ENCODE measurements at regions not wholly inside any gene's neighbourhood (a gene's known extent, or its start where the extent isn't known, plus 50 kb on each side); places are given as distances from the start of the nearest gene placed in this dataset.
"Not testable (repeated sequence)": the region's sequence is repeated elsewhere in the genome, so short reads cannot be mapped to it uniquely, and the experiment has no call there.

- H3K4me1 ChIP-seq (ENCODE audit: insufficient read depth, low read length); ATAC-seq; H2AFZ ChIP-seq (ENCODE audit: low read length); BruUV-seq (replicated peaks); H3K4me3 ChIP-seq (replicated peaks in 1 of 3; ENCODE audit: insufficient read depth in 1 of 3, low read depth in 2 of 3, low read length in 3 of 3); H3K79me2 ChIP-seq (ENCODE audit: insufficient read depth, low read length); intact Hi-C loops (cut with micrococcal nuclease; ENCODE audit: unreplicated experiment); CTCF ChIA-PET (ENCODE audit: low intra/inter-chr PET ratio, low total read pairs); H3K36me3 ChIP-seq (replicated peaks in 1 of 2; ENCODE audit: control insufficient read depth in 1 of 2, insufficient read depth in 2 of 2, low read length in 2 of 2); H3K27ac ChIP-seq (ENCODE audit: extremely low read length, insufficient read depth, low read length); FAIRE-seq; H3K9me3 ChIP-seq (ENCODE audit: low read length); H3K9ac ChIP-seq (ENCODE audit: insufficient read depth, low read depth, low read length); in situ Hi-C loops (cut with HindIII; ENCODE audit: extremely low pct_ligation_motif_present, low pct_unique_long_range_greater_than_20kb); H3K4me2 ChIP-seq (ENCODE audit: low read depth, low read length); POLR2A ChIA-PET; H3K27me3 ChIP-seq (ENCODE audit: control insufficient read depth in 1 of 2, insufficient read depth in 2 of 2, low read length in 2 of 2); DNase-seq (ENCODE audit: low spot score); H4K20me1 ChIP-seq (ENCODE audit: insufficient read depth, low read length): not testable (repeated sequence)
- TF ChIP-seq NFE2L2 (IDR thresholded peaks at IDR 0.05; ENCODE audit: low read length) (peak; percentile 59), MAFK (conservative IDR thresholded peaks at IDR 0.05 in 1 of 2, IDR thresholded peaks at IDR 0.05 in 1 of 2; ENCODE audit: low read length in 2 of 2) (peak; percentile 66 to 78), MAFF (IDR thresholded peaks at IDR 0.05; ENCODE audit: low read depth, low read length) (peak; percentile 36; the same call in 1 of the 2 replicates)
- WGBS (ENCODE audit: low lambda C conversion rate), result 41% methylated on average over 17 of the region's 21 CpGs
These were observed 58.0 kb upstream of the LRPAP1 start for GRCh38 chr4:3589946-3590924.

GRCh38 chr4:3589379-3589778 is 57.2 kb upstream of the LRPAP1 start:
- peaks cover 17% of the 10 kb centered on the region for H3K4me1 ChIP-seq (ENCODE audit: insufficient read depth, low read length)
- intact Hi-C loops (cut with micrococcal nuclease; ENCODE audit: unreplicated experiment); H3K9ac ChIP-seq (ENCODE audit: insufficient read depth, low read depth, low read length); H4K20me1 ChIP-seq (ENCODE audit: insufficient read depth, low read length); POLR2A ChIA-PET; H3K9me3 ChIP-seq (ENCODE audit: low read length); ATAC-seq; H3K27me3 ChIP-seq (ENCODE audit: control insufficient read depth in 1 of 2, insufficient read depth in 2 of 2, low read length in 2 of 2); FAIRE-seq; H3K4me2 ChIP-seq (ENCODE audit: low read depth, low read length); H3K79me2 ChIP-seq (ENCODE audit: insufficient read depth, low read length); CTCF ChIA-PET (ENCODE audit: low intra/inter-chr PET ratio, low total read pairs); H3K36me3 ChIP-seq (replicated peaks in 1 of 2; ENCODE audit: control insufficient read depth in 1 of 2, insufficient read depth in 2 of 2, low read length in 2 of 2); H3K4me3 ChIP-seq (replicated peaks in 1 of 3; ENCODE audit: insufficient read depth in 1 of 3, low read depth in 2 of 3, low read length in 3 of 3); H3K27ac ChIP-seq (ENCODE audit: extremely low read length, insufficient read depth, low read length); in situ Hi-C loops (cut with HindIII; ENCODE audit: extremely low pct_ligation_motif_present, low pct_unique_long_range_greater_than_20kb); BruUV-seq (replicated peaks); H2AFZ ChIP-seq (ENCODE audit: low read length); DNase-seq (ENCODE audit: low spot score): not testable (repeated sequence)
- WGBS (ENCODE audit: low lambda C conversion rate), result 57% methylated on average over 11 of the region's 11 CpGs
